Testis (tissue), 2 donors: ENCODE measurements at regions not wholly inside any gene's neighbourhood (a gene's known extent, or its start where the extent isn't known, plus 50 kb on each side); places are given as distances from the start of the nearest gene placed in this dataset.

Experiments used
- DNase-seq: peaks from one replicate; pipeline ENCODE4 v3.0.0-alpha.2; 2019
- H3K27ac ChIP-seq, 2 donors: fragments of 200-600 bp; sonication (generic); one replicate each; pipeline ENCODE4 v1.5.1; 2019
- H3K27me3 ChIP-seq: fragments of 200-600 bp; sonication (generic); one replicate; pipeline ENCODE4 v1.5.1; 2019
- H3K36me3 ChIP-seq: fragments of 200-600 bp; sonication (generic); one replicate; pipeline ENCODE4 v1.5.1; 2017; ENCODE audit warnings: low read depth; ENCODE audit errors: missing control alignments
- H3K4me1 ChIP-seq: fragments of 200-600 bp; sonication (generic); one replicate; pipeline ENCODE4 v1.5.1; 2019
- H3K4me3 ChIP-seq, 2 donors: fragments of 200-600 bp; sonication (generic); one replicate each; pipeline ENCODE4 v1.5.1; 2017 to 2019
- H3K9me3 ChIP-seq: fragments of 200-600 bp; sonication (generic); one replicate; pipeline ENCODE4 v1.5.1; 2017
- CTCF ChIP-seq, 3 experiments: fragments of 450-650 bp in 2 of 3; fragments of 200-600 bp in 1 of 3; sonication (generic) in 1 of 3; IDR thresholded peaks; one replicate each; pipeline ENCODE4 v1.5.1; 2016 to 2019; ENCODE audit warnings: antibody characterized with exemption in 3 of 3, mild to moderate bottlenecking in 2 of 3, moderate library complexity in 1 of 3
- POLR2A ChIP-seq: fragments of 450-650 bp; IDR thresholded peaks from one replicate; pipeline ENCODE4 v1.6.1; 2017; ENCODE audit warnings: antibody characterized with exemption, mild to moderate bottlenecking, moderate library complexity
- whole genome bisulfite sequencing, 2 donors: methylation state at CpG; one replicate each; pipeline ENCODE4 v1.1.5; 2018; 5-methylcytosine and 5-hydroxymethylcytosine counted together
- intact Hi-C: fragments of 100-400 bp; cut with DNase I; formaldehyde crosslinking; loops from one replicate; pipeline ENCODE4 v1.15.1; 2023; ENCODE audit warnings: low total_unique reads

- H3K36me3 ChIP-seq: no peaks in the 10 kb centered on the region
- 77 to 87% methylated on average over 3 of the region's 3 CpGs for WGBS, 2 donors
- no peak for TF ChIP-seq POLR2A
- TF ChIP-seq CTCF (IDR thresholded peaks at IDR 0.05): no peak
- H3K4me1 ChIP-seq: no peaks in the 10 kb centered on the region
- no peak for DNase-seq
- H3K4me3 ChIP-seq: no peak overlapping the region
- no peak overlapping the region for H3K27ac ChIP-seq
- no peaks in the 10 kb centered on the region for H3K27me3 ChIP-seq
- no peaks in the 10 kb centered on the region for H3K9me3 ChIP-seq
- intact Hi-C loops: no loop called here
Observed at GRCh38 chr12:91417650-91418049, 235.0 kb upstream of the DCN start.

GRCh38 chr12:91414636-91415035 is 232.0 kb upstream of the DCN start:
- intact Hi-C loops: no loop called here
- Histone ChIP-seq H3K27ac (no peak overlapping the region), H3K27me3 (no peaks in the 10 kb centered on the region), H3K4me3 (no peak overlapping the region), H3K4me1 (no peaks in the 10 kb centered on the region), H3K36me3 (no peaks in the 10 kb centered on the region), H3K9me3 (no peaks in the 10 kb centered on the region)
- no peak for DNase-seq
- TF ChIP-seq POLR2A (no peak), CTCF (IDR thresholded peaks at IDR 0.05) (no peak)

- Histone ChIP-seq H3K9me3 (no peaks in the 10 kb centered on the region), H3K27me3 (no peaks in the 10 kb centered on the region), H3K27ac (no peak overlapping the region), H3K4me3 (no peak overlapping the region), H3K4me1 (no peaks in the 10 kb centered on the region), H3K36me3 (no peaks in the 10 kb centered on the region)
- TF ChIP-seq POLR2A (no peak), CTCF (IDR thresholded peaks at IDR 0.05) (no peak)
- DNase-seq: no peak
- intact Hi-C loops: no loop called here
- WGBS, 2 donors: 78 to 84% methylated on average over 6 of the region's 6 CpGs
Observed at GRCh38 chr12:91413581-91414546, 231.2 kb upstream of the DCN start.

GRCh38 chr12:91406920-91407341 is 224.3 kb upstream of the DCN start:
- Histone ChIP-seq H3K36me3 (no peaks in the 10 kb centered on the region), H3K9me3 (no peaks in the 10 kb centered on the region), H3K4me1 (no peaks in the 10 kb centered on the region), H3K27ac (no peak overlapping the region), H3K4me3 (no peak overlapping the region), H3K27me3 (no peaks in the 10 kb centered on the region)
- intact Hi-C loops: no loop called here
- WGBS, 2 donors: 93 to 100% methylated on average over 1 of the region's 1 CpG
- TF ChIP-seq POLR2A: no peak
- no peak for TF ChIP-seq CTCF (IDR thresholded peaks at IDR 0.05)
- DNase-seq: no peak

GRCh38 chr12:91404441-91404840 is 221.8 kb upstream of the DCN start:
- Histone ChIP-seq H3K27me3 (no peaks in the 10 kb centered on the region), H3K36me3 (no peaks in the 10 kb centered on the region), H3K9me3 (no peaks in the 10 kb centered on the region), H3K27ac (no peak overlapping the region), H3K4me3 (no peak overlapping the region), H3K4me1 (no peaks in the 10 kb centered on the region)
- 76 to 91% methylated on average over 4 of the region's 4 CpGs for WGBS, 2 donors
- TF ChIP-seq CTCF (IDR thresholded peaks at IDR 0.05): no peak
- DNase-seq: no peak
- intact Hi-C loops: no loop called here
